ENCODE measurements at regions not wholly inside any gene's neighbourhood (a gene's known extent, or its start where the extent isn't known, plus 50 kb on each side); places are given as distances from the start of the nearest gene placed in this dataset.

DNA sequence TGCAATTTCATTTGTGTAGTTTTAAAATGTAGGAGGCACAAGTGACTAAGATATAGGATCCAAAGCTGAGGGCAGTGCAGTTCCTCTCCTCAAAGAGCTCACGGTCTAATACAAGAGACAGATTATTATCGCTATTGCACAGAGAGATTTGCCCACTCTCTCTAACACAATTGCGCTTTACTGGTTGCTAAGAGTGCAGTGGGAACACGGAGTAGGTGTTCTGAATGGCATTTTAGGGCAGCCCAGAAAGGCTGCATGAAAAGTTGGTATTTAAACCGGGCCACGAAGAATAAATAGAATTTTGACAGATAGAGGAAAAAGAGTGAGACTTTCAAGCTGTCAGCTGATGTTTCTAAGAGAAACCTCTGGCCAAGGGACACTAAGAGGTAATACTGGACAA, 79.5 kb downstream of the BLID start:
- TF ChIP-seq, protein P1, sequence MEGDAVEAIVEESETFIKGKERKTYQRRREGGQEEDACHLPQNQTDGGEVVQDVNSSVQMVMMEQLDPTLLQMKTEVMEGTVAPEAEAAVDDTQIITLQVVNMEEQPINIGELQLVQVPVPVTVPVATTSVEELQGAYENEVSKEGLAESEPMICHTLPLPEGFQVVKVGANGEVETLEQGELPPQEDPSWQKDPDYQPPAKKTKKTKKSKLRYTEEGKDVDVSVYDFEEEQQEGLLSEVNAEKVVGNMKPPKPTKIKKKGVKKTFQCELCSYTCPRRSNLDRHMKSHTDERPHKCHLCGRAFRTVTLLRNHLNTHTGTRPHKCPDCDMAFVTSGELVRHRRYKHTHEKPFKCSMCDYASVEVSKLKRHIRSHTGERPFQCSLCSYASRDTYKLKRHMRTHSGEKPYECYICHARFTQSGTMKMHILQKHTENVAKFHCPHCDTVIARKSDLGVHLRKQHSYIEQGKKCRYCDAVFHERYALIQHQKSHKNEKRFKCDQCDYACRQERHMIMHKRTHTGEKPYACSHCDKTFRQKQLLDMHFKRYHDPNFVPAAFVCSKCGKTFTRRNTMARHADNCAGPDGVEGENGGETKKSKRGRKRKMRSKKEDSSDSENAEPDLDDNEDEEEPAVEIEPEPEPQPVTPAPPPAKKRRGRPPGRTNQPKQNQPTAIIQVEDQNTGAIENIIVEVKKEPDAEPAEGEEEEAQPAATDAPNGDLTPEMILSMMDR (IDR thresholded peaks at IDR 0.05; ENCODE audit: low read length) = no peak
- TF ChIP-seq EZH2phosphoT487 (IDR thresholded peaks at IDR 0.05; ENCODE audit: low read length) (no peak), EZH2 (optimal IDR thresholded peaks at IDR 0.05; ENCODE audit: low read depth, low read length) (no peak)
